ENCODE measurements at regions not wholly inside any gene's neighbourhood (a gene's known extent, or its start where the extent isn't known, plus 50 kb on each side); places are given as distances from the start of the nearest gene placed in this dataset.

DNA sequence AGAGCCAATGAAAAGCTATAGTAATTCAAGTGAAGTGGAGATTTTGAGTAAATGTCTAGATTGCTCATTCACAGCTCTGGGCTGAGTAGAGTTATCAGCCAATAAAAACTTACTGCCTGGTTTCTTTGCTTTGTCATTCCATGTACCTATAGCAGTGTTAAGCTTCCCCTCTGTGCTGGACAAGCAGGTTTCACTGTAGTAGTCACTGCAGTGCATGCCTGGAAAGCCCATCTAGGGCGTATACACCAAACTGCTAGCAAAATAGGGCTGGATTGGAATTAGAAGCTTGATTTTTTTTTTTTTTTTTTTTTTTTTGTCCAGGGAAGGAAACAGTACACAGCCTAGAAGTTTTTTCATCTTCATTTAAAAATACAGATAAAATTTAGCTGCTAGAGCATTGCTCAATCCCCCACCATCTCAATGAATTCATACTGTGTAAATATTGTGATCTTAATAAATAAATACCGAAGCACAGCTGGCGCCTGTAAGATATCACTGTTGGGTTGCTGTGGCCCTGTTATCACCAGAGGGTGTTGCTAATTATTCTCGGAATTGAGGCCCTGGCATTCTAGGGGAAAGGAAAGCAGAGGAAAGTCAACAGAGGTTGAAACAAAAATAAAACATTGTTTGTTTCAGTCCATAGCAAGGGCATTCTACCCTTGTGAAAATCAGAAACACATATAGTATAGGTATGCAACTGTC lies 968.5 kb upstream of the GJE1 start:
- peak; percentile 3 for DNase-seq (ENCODE audit: low spot score)

GRCh38 chr6:141163107-141163506 lies 969.6 kb upstream of the GJE1 start:
- DNase-seq (ENCODE audit: low spot score) = no peak

DNA sequence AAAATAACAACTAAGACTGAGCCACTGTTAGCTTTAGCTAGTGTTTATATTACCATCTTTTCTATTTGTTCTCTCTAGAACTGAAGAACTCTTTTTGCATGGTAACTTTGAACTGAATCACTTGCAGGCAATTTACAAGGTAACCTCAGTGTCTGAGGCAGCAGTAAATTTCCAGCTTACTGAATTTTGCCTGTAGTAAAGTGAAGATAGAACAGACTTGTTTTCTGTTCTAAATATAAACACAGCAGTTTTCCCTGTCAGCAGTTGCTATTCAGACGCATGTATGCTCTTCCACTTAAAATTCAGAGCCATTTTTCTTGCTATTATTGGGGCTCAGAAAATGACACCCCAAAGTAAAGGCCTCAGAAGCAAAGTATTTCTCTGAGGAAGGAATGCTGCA lies 974.0 kb upstream of the GJE1 start:
- DNase-seq (ENCODE audit: low spot score) = peak; percentile 63

DNA sequence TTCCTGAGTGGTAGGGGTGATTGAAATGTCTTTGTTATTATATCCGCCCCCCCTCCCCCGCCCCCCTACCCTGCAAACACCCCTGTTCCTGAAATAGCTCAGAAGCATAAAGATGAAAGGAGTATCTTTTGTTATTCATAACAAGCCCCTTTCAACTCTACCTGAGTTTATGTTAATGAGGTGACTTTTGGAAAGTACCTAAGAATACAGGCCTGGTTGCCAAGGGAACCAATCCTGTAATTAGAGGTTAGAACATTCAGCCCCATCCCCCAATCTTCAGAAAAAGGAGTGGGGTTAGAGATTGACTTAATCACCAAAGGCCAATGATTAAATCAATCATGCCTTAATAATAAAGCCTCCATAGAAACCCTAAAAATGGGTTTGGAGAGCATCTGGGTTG lies 979.2 kb upstream of the GJE1 start:
- no peak for DNase-seq (ENCODE audit: low spot score)

- DNase-seq (ENCODE audit: low spot score) = peak; percentile 40
These were observed 979.8 kb upstream of the GJE1 start for GRCh38 chr6:141152951-141153350.

DNA sequence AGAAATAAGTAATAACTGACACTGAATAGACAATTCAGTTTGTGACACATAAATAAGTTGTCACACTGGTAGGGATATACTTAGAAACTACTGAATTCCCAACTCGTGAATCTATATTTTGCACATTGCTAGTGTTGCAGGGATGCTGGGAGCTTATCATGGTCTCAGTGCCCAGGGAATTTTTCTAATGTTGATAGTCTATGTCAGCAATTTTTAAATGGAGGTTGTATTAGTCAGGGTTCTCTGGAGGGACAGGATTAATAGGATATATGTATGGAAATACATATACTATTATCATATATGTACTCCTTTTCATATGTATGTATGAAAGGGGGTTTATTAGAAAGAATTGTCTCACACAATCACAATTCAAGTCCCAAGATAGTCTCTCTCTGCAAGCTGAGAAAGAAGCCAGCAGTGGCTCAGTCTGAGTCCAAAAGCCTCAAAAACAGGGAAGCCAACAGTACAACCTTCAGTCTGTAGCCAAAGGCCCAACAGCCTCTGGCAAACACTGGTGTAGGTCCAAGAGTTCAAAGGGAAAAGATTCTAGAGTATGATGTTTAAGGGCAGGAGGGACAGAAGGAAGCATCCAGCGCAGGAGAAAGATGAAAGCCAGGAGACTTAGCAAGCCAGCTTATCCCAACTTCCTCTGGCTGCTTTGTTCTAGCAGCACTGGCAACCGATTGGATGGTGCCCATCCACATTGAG lies 980.9 kb upstream of the GJE1 start:
- DNase-seq (ENCODE audit: low spot score) = no peak

- DNase-seq (ENCODE audit: low spot score) = no peak
These were observed 990.9 kb upstream of the GJE1 start for GRCh38 chr6:141141870-141142269.

- no peak for DNase-seq (ENCODE audit: low spot score)
These were observed 991.8 kb upstream of the GJE1 start for GRCh38 chr6:141140905-141141304.

GRCh38 chr6:141139461-141139860 lies 993.3 kb upstream of the GJE1 start:
- no peak for DNase-seq (ENCODE audit: low spot score)

GRCh38 chr6:141134723-141135122 lies 998.0 kb upstream of the GJE1 start:
- DNase-seq (ENCODE audit: low spot score) = no peak

- no peak for DNase-seq (ENCODE audit: low spot score)
These were observed 998.9 kb upstream of the GJE1 start for GRCh38 chr6:141133836-141134235.

GRCh38 chr6:141133346-141133745 lies 999.4 kb upstream of the GJE1 start:
- peak; percentile 19 for DNase-seq (ENCODE audit: low spot score)

DNA sequence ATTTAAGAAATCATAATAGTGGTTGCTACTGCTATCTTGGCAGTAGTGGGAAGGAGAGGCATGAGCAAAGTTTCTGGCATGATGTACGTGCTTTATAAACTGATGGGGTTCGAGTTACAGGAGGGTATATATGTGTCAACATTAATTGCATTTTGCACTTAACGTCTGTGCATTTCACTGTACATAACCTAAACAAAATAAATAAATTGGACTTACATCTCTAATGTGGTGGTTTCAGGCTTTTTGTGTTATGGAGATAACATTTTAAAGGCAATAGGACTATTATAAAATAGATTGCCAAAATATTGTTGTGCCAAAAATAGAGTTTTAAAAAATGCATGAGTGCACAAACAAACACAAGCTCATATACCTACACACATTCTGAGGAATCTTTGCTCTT lies 1001.1 kb upstream of the GJE1 start:
- DNase-seq (ENCODE audit: low spot score) = no peak

GRCh38 chr6:141123497-141123896 lies 1009.2 kb upstream of the GJE1 start:
- no peak for DNase-seq (ENCODE audit: low spot score)

GRCh38 chr6:141123049-141123448 lies 1009.7 kb upstream of the GJE1 start:
- DNase-seq (ENCODE audit: low spot score) = no peak

DNA sequence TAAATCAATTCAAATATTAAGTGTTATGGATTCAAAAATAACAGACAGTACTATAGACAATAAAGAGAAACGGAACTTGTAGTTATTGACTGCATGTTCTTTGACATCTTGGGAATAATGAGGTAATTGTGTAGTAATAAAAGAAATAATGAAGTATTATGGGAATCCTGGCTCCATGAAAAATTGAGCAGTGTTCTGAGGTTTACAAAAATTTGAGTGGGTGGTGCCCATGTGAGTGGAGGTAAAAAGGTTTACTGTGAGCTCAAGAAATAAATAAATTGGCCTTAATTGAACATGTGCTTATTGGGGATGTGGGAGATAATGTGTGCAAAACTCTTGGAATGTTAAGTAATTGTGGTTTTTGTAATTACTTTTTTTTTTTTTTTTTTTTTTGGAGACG lies 1013.7 kb upstream of the GJE1 start:
- no peak for DNase-seq (ENCODE audit: low spot score)

- peak; percentile 25 for DNase-seq (ENCODE audit: low spot score)
These were observed 1014.9 kb upstream of the GJE1 start for GRCh38 chr6:141117874-141118273.

DNA sequence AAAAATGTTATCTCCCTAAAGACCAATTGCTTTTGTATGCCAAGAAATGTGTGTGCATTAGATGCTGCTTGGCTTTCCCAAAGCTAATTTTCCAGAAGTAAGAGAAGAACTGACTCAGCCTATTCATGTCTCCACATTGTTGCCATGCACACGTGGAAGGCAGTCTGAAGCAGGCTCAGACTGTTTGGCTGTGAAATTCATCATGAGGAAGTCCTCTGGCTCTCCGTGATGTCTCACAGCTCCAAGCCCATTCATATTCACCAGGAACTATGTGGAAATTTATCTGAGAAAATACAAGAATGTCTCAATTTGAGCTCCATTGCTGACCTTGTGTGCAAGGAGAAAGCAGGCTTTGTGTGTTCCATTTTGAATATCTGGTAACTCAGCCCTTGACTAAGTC lies 1022.2 kb upstream of the GJE1 start:
- DNase-seq (ENCODE audit: low spot score) = no peak

DNA sequence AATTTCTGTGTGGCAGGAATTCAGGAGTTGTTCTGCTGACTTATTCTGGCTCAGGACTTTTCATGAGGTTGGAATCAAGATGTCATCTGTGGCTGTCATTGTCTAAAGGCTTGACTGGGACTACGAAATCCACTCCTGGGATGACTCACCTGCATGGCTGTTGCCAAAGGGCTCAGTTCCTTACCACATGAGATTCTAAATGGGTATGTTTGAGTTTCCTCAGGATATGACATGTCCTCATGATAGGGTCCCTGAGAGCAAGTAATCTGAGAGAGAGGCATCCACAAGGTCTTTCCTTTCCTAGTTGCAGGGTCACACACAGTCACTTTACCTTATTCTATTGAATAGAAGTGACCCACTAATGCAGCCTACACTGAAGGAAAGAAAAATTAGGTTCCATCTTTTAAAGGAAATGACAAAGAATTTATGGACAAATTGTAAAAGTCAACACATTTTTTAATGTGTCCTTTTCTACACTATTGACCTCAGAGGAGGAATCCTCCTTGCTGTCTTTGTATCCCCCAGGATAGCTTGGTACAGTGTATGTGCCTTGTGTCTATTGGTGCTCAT lies 1025.0 kb upstream of the GJE1 start:
- no peak for DNase-seq (ENCODE audit: low spot score)

GRCh38 chr6:141105481-141105880 lies 1027.2 kb upstream of the GJE1 start:
- DNase-seq (ENCODE audit: low spot score) = no peak

GRCh38 chr6:141103246-141103645 lies 1029.5 kb upstream of the GJE1 start:
- DNase-seq (ENCODE audit: low spot score) = no peak

- no peak for DNase-seq (ENCODE audit: low spot score)
These were observed 1035.3 kb upstream of the GJE1 start for GRCh38 chr6:141097471-141097870.

DNA sequence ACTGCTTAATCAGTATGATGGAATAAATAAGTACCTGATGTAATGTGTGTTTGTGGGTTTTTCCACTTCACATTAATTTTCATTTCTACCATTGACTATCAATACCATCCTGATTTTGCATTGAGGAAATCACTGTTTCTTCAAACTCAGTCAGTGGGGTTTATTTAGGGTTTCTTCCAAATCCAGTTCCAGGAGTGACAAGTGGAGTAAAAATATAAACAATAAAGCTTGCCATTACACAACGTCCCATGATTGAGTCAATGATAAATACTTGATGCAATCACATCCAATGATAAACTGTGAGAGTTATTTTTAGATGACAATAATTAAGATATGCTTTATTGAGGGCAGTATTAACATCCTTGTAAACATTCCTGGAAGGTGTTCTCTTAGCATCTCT lies 1037.4 kb upstream of the GJE1 start:
- no peak for DNase-seq (ENCODE audit: low spot score)

Data from umbilical cord (tissue), 1 donor.